ENCODE measurements at regions not wholly inside any gene's neighbourhood (a gene's known extent, or its start where the extent isn't known, plus 50 kb on each side); places are given as distances from the start of the nearest gene placed in this dataset.

GRCh38 chr3:162236949-162237348, 740.3 kb downstream of the OTOL1 start:
- Histone ChIP-seq H2AFZ (ENCODE audit: low read depth, low read length, poor library complexity, severe bottlenecking) (no peak overlapping the region), H3K9ac (ENCODE audit: low read length) (no peak overlapping the region), H3K27ac (ENCODE audit: low read depth, low read length) (no peak overlapping the region), H3K4me2 (ENCODE audit: low read length) (no peak overlapping the region), H3K4me3 (replicated peaks in 1 of 2; ENCODE audit: low read depth in 1 of 2, low read length in 2 of 2) (no peak overlapping the region), H3K4me1 (ENCODE audit: control insufficient read depth in 1 of 2, insufficient read depth in 2 of 2, low read length in 2 of 2) (no peaks in the 10 kb centered on the region), H3K36me3 (ENCODE audit: control insufficient read depth in 1 of 2, insufficient read depth in 2 of 2, low read length in 2 of 2) (no peaks in the 10 kb centered on the region), H3K79me2 (ENCODE audit: insufficient read depth, low read length) (no peaks in the 10 kb centered on the region), H3K9me2 (ENCODE audit: insufficient read depth) (no peaks in the 10 kb centered on the region), H3K9me3 (ENCODE audit: control insufficient read depth in 1 of 2, insufficient read depth in 1 of 2, low read depth in 1 of 2, low read length in 2 of 2) (no peaks in the 10 kb centered on the region), H4K20me1 (ENCODE audit: insufficient read depth) (no peaks in the 10 kb centered on the region), H3K27me3 (ENCODE audit: insufficient read depth, low read length) (no peaks in the 10 kb centered on the region)
- CTCF ChIA-PET = no interaction called here
- no peak for ATAC-seq
- no peak for TF ChIP-seq POLR2A (IDR thresholded peaks at IDR 0.05; ENCODE audit: borderline replicate concordance, extremely low read depth, insufficient read depth, insufficient read length)
- no peak for TF ChIP-seq CEBPB (IDR thresholded peaks at IDR 0.05; ENCODE audit: low read depth)
- TF ChIP-seq ELF1 (IDR thresholded peaks at IDR 0.05; ENCODE audit: borderline replicate concordance, low read depth) = no peak
- no peak for TF ChIP-seq REST (IDR thresholded peaks at IDR 0.05; ENCODE audit: low read depth)
- no peak for TF ChIP-seq SIN3A (IDR thresholded peaks at IDR 0.05; ENCODE audit: low read depth)
- no peak for TF ChIP-seq ATF3 (IDR thresholded peaks at IDR 0.05)
- TF ChIP-seq ZNF274 (IDR thresholded peaks at IDR 0.05; ENCODE audit: low read depth, low read length) = no peak
- no peak for TF ChIP-seq CBX3 (IDR thresholded peaks at IDR 0.05; ENCODE audit: low read depth)
- TF ChIP-seq MAX (IDR thresholded peaks at IDR 0.05) = no peak
- TF ChIP-seq ZBTB33 (IDR thresholded peaks at IDR 0.05; ENCODE audit: extremely low read depth, insufficient replicate concordance, low read length) = no peak
- no peak for TF ChIP-seq ZFX (IDR thresholded peaks at IDR 0.05)
- no peak for TF ChIP-seq POLR2AphosphoS5 (IDR thresholded peaks at IDR 0.05; ENCODE audit: low read depth, low read length)
- no peak for TF ChIP-seq SP1 (IDR thresholded peaks at IDR 0.05; ENCODE audit: low read depth)
- TF ChIP-seq EZH2phosphoT487 (IDR thresholded peaks at IDR 0.05; ENCODE audit: borderline replicate concordance) = no peak
- POLR2A ChIA-PET = no interaction called here
- RAD21 ChIA-PET (ENCODE audit: low non-redundant PET in 1 of 2, low total read pairs in 2 of 2, uncharacterized antibody in 2 of 2, unreplicated experiment in 2 of 2) = no interaction called here
- intact Hi-C loops (cut with micrococcal nuclease) = no loop called here
- BruUV-seq (replicated peaks) = no TSS peak
- DNase-seq (ENCODE audit: low read depth, low spot score) = no peak

Measured in HCT116 (cell line).